NB4 (cell line): ENCODE measurements at regions not wholly inside any gene's neighbourhood (a gene's known extent, or its start where the extent isn't known, plus 50 kb on each side); places are given as distances from the start of the nearest gene placed in this dataset.

Experiments
- CTCF ChIP-seq: IDR thresholded peaks from one replicate; pipeline ENCODE4 v1.5.1; 2012; ENCODE audit warnings: low read depth, low read length
- MYC ChIP-seq: IDR thresholded peaks from 2 replicates; pipeline ENCODE4 v1.6.1; 2011; ENCODE audit warnings: low read depth, low read length
- POLR2A ChIP-seq: IDR thresholded peaks from 2 replicates; pipeline ENCODE4 v1.6.1; 2011; ENCODE audit warnings: mild to moderate bottlenecking; ENCODE audit not compliant: insufficient read length; ENCODE audit errors: extremely low read depth

GRCh38 chr3:66692766-66693150 is 191.9 kb upstream of the LRIG1 start:
- TF ChIP-seq CTCF (no peak), POLR2A (no peak), MYC (no peak)
